GM23338 (cell line): ENCODE measurements at regions not wholly inside any gene's neighbourhood (a gene's known extent, or its start where the extent isn't known, plus 50 kb on each side); places are given as distances from the start of the nearest gene placed in this dataset.

Experiments used
- ATAC-seq: fragments of 200-7000 bp; cut with Tn5 transposase; 3 replicates; pipeline ENCODE4 v1.9.1; 2020
- DNase-seq: peaks from one replicate; pipeline ENCODE4 v3.0.0-alpha.2; 2015; ENCODE audit warnings: low spot score
- H2AFZ ChIP-seq: fragments of 200-600 bp; sonication (generic); 2 replicates; pipeline ENCODE4 v1.8.0; 2016; ENCODE audit warnings: antibody characterized with exemption, mild to moderate bottlenecking, moderate library complexity
- H3F3A ChIP-seq: fragments of 200-600 bp; sonication (generic); replicated peaks from 2 replicates; pipeline ENCODE4 v1.8.0; 2017; ENCODE audit warnings: antibody characterized with exemption, mixed run types, low read depth
- H3K27ac ChIP-seq: fragments of 200-600 bp; sonication (generic); 2 replicates; pipeline ENCODE4 v1.6.1; 2016; ENCODE audit warnings: low read depth
- H3K27me3 ChIP-seq: fragments of 200-600 bp; sonication (generic); 2 replicates; pipeline ENCODE4 v1.8.0; 2016; ENCODE audit warnings: mild to moderate bottlenecking, mixed run types, moderate library complexity; ENCODE audit not compliant: insufficient read depth
- H3K36me3 ChIP-seq: fragments of 200-600 bp; sonication (generic); 2 replicates; pipeline ENCODE4 v1.8.0; 2016; ENCODE audit warnings: mild to moderate bottlenecking; ENCODE audit not compliant: insufficient read depth
- H3K4me1 ChIP-seq: fragments of 200-600 bp; sonication (generic); 2 replicates; pipeline ENCODE4 v1.8.0; 2016; ENCODE audit warnings: mild to moderate bottlenecking, moderate library complexity; ENCODE audit not compliant: insufficient read depth
- H3K4me2 ChIP-seq: fragments of 200-600 bp; sonication (generic); 2 replicates; pipeline ENCODE4 v1.7.1; 2017; ENCODE audit warnings: mixed run types
- H3K4me3 ChIP-seq: fragments of 200-600 bp; sonication (generic); 2 replicates; pipeline ENCODE4 v1.6.1; 2016; ENCODE audit warnings: mixed run types
- H3K79me2 ChIP-seq: fragments of 200-600 bp; sonication (generic); replicated peaks from 2 replicates; pipeline ENCODE4 v1.8.0; 2017; ENCODE audit warnings: mild to moderate bottlenecking; ENCODE audit not compliant: insufficient read depth
- H3K9me2 ChIP-seq: fragments of 200-600 bp; sonication (generic); 2 replicates; pipeline ENCODE4 v1.8.0; 2017; ENCODE audit not compliant: insufficient read depth
- H4K20me1 ChIP-seq: fragments of 200-600 bp; sonication (generic); replicated peaks from 2 replicates; pipeline ENCODE4 v1.8.0; 2017; ENCODE audit warnings: mild to moderate bottlenecking; ENCODE audit not compliant: insufficient read depth
- H3K27ac Mint-ChIP-seq: 2 replicates; pipeline ENCODE4 v1.8.0; 2020; ENCODE audit warnings: inconsistent platforms, mild to moderate bottlenecking, moderate library complexity, mixed read lengths
- H3K27me3 Mint-ChIP-seq: 3 replicates; pipeline ENCODE4 v1.8.0; 2022; ENCODE audit warnings: low read depth, mild to moderate bottlenecking, moderate library complexity, mixed read lengths, inconsistent platforms; ENCODE audit not compliant: insufficient read depth, poor library complexity
- H3K36me3 Mint-ChIP-seq: 3 replicates; pipeline ENCODE4 v1.8.0; 2021; ENCODE audit warnings: low read depth, mild to moderate bottlenecking, inconsistent platforms, moderate library complexity, mixed read lengths
- H3K4me1 Mint-ChIP-seq: 3 replicates; pipeline ENCODE4 v1.8.0; 2020; ENCODE audit warnings: mild to moderate bottlenecking, inconsistent platforms, mixed read lengths
- H3K4me3 Mint-ChIP-seq: 3 replicates; pipeline ENCODE4 v1.8.0; 2021; ENCODE audit warnings: moderate library complexity, mild to moderate bottlenecking, inconsistent platforms, mixed read lengths
- H3K9me3 Mint-ChIP-seq: 3 replicates; pipeline ENCODE4 v1.8.0; 2020; ENCODE audit warnings: moderate library complexity, mild to moderate bottlenecking, inconsistent platforms, mixed read lengths
- CREB1 ChIP-seq: fragments of 250-450 bp; sonication (Bioruptor Pico); IDR thresholded peaks from 2 replicates; pipeline ENCODE4 v1.5.0; 2020; ENCODE audit warnings: low read depth, mild to moderate bottlenecking, moderate library complexity
- CTCF ChIP-seq, 2 experiments: fragments of 200-600 bp in 1 of 2; sonication (generic) in 1 of 2; conservative IDR thresholded peaks; 2 replicates each; pipeline versions ENCODE4 v1.5.1 to v1.6.1; 2016 to 2017; ENCODE audit warnings: antibody characterized with exemption in 2 of 2, low read depth in 2 of 2, mild to moderate bottlenecking in 2 of 2, moderate library complexity in 1 of 2
- ETS1 ChIP-seq: IDR thresholded peaks from 2 replicates; pipeline ENCODE4 v1.6.1; 2016; ENCODE audit warnings: antibody characterized with exemption
- EZH2 ChIP-seq: fragments of 200-600 bp; sonication (generic); IDR thresholded peaks from one replicate; pipeline ENCODE4 v1.8.0; 2017; ENCODE audit warnings: antibody characterized with exemption, mild to moderate bottlenecking, low read depth; ENCODE audit not compliant: unreplicated experiment
- EZH2phosphoT487 ChIP-seq: fragments of 200-600 bp; sonication (generic); IDR thresholded peaks from one replicate; pipeline ENCODE4 v1.8.1; 2018; ENCODE audit warnings: antibody characterized with exemption; ENCODE audit not compliant: unreplicated experiment
- NANOG ChIP-seq: IDR thresholded peaks from 2 replicates; pipeline ENCODE4 v1.6.1; 2016; ENCODE audit warnings: antibody characterized with exemption, borderline replicate concordance
- REST ChIP-seq: IDR thresholded peaks from one replicate; pipeline ENCODE4 v1.6.1; 2018; ENCODE audit warnings: antibody characterized with exemption; ENCODE audit not compliant: unreplicated experiment
- STAT1 ChIP-seq: IDR thresholded peaks from one replicate; pipeline ENCODE4 v1.6.1; 2016; ENCODE audit warnings: antibody characterized with exemption; ENCODE audit not compliant: unreplicated experiment
- ZNF114 ChIP-seq: fragments of 250-450 bp; sonication (Bioruptor Pico); IDR thresholded peaks from 2 replicates; pipeline ENCODE4 v1.5.0; 2020; ENCODE audit warnings: mild to moderate bottlenecking, moderate library complexity
- ZNF331 ChIP-seq: fragments of 250-450 bp; sonication (Bioruptor Pico); IDR thresholded peaks from 2 replicates; pipeline ENCODE4 v1.5.0; 2020; ENCODE audit warnings: low read depth, mild to moderate bottlenecking, moderate library complexity
- ZNF462 ChIP-seq: fragments of 250-450 bp; sonication (Bioruptor Pico); IDR thresholded peaks from 2 replicates; pipeline ENCODE4 v1.5.0; 2020; ENCODE audit warnings: mild to moderate bottlenecking, moderate library complexity

- no peak for TF ChIP-seq REST
- no peak for TF ChIP-seq CTCF (conservative IDR thresholded peaks at IDR 0.05; ENCODE audit: low read depth in 2 of 2)
- TF ChIP-seq ETS1, result no peak
Observed at GRCh38 chr4:56146956-56147355, 198.2 kb downstream of the CEP135 start (continued).

GRCh38 chr4:56142088-56142487 lies 193.3 kb downstream of the CEP135 start:
- H3K27ac ChIP-seq, result no peak overlapping the region
- H3K4me1 ChIP-seq, result no peaks in the 10 kb centered on the region
- ATAC-seq, result no peak
- H3K36me3 ChIP-seq, result no peaks in the 10 kb centered on the region
- Mint-ChIP-seq H3K36me3 (no peaks in the 10 kb centered on the region), H3K4me1 (peaks cover 14% of the 10 kb centered on the region), H3K9me3 (no peaks in the 10 kb centered on the region; the same call in 2 of the 3 replicates), H3K4me3 (no peak overlapping the region), H3K27me3 (peaks cover 2% of the 10 kb centered on the region), H3K27ac (no peak overlapping the region)
- H3K79me2 ChIP-seq, result no peaks in the 10 kb centered on the region
- H3K27me3 ChIP-seq, result no peaks in the 10 kb centered on the region
- H3K9me2 ChIP-seq, result no peaks in the 10 kb centered on the region
- H2AFZ ChIP-seq, result no peak overlapping the region
- no peak overlapping the region for H3K4me2 ChIP-seq
- no peaks in the 10 kb centered on the region for H4K20me1 ChIP-seq
- no peak for DNase-seq
- no peak overlapping the region for H3K4me3 ChIP-seq
- H3F3A ChIP-seq, result no peaks in the 10 kb centered on the region
- no peak for TF ChIP-seq STAT1
- TF ChIP-seq CREB1 (CRISPR knock-in tag), result no peak
- no peak for TF ChIP-seq ZNF114 (CRISPR knock-in tag)
- no peak for TF ChIP-seq EZH2phosphoT487
- no peak for TF ChIP-seq EZH2
- no peak for TF ChIP-seq ZNF331 (CRISPR knock-in tag)
- no peak for TF ChIP-seq ZNF462
- no peak for TF ChIP-seq NANOG
